ENCODE measurements at regions not wholly inside any gene's neighbourhood (a gene's known extent, or its start where the extent isn't known, plus 50 kb on each side); places are given as distances from the start of the nearest gene placed in this dataset.
"Not testable (repeated sequence)": the region's sequence is repeated elsewhere in the genome, so short reads cannot be mapped to it uniquely, and the experiment has no call there.

DNA sequence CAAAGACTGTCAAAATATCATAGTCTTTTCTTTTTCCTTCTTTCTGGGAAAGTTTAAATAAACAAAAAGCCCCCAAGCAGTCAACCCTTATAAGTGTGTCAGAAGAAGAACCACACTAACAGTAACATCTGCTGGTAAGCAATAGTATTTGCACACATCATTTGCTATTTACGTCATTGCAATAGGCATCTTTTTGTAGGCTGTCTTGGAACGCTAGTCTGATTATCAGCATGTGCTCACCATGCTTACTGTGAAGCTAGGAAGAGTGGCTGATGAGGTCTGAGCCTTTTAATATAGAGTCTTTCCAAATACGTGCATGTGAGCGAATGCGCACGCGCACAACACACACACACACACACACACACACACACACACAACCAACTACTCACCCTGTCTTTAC lies 599.0 kb upstream of the TPK1 start:
- DNase-seq = no peak

DNA sequence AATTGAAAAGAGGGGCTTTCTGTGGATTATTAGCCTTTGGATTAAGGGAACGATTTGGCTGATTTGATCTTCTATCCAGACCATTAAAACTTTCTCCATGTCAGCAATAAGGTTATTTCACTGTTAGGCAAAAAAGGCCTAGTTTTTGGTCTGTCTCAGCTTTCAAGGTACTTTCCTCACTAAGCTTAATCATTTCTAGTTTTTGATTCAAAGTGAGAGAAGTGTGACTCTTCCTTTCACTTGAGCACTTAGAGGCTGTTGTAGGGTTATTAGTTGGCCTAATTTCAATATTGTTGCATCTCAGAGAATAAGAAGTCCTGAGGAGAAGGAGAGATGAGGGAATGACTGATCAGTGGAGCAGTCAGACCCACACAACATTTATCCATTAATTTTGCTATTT lies 596.0 kb upstream of the TPK1 start:
- no peak for DNase-seq

DNA sequence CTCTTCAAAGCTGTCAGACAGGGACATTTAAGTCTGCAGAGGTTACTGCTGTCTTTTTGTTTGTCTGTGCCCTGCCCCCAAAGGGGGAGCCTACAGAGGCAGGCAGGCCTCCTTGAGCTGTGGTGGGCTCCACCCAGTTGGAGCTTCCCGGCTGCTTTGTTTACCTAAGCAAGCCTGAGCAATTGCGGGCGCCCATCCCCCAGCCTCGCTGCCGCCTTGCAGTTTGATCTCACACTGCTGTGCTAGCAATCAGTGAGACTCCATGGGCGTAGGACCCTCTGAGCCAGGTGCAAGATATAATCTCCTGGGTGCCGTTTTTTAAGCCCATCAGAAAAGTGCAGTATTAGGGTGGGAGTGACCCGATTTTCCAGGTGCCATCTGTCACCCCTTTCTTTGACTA lies 582.6 kb upstream of the TPK1 start:
- DNase-seq = not testable (repeated sequence)

DNA sequence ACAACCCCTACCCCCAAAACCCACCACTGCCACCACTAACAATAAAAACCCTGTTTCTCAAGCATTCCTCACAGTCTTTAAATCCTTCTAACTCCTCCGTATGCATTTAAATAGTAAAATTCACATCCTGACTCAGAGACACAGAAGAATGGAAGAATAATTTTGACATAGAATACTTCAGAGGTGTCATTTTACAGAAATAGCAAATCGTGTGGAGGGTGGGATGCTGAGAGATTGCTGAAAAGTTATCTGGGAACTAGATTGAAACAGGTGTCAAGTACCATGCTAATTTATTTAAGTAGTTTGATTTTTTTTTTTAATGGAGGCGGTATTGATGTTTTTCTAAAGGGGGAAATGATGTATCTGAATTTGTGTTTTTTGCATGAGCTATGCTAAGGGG lies 575.2 kb upstream of the TPK1 start:
- DNase-seq = no peak

DNA sequence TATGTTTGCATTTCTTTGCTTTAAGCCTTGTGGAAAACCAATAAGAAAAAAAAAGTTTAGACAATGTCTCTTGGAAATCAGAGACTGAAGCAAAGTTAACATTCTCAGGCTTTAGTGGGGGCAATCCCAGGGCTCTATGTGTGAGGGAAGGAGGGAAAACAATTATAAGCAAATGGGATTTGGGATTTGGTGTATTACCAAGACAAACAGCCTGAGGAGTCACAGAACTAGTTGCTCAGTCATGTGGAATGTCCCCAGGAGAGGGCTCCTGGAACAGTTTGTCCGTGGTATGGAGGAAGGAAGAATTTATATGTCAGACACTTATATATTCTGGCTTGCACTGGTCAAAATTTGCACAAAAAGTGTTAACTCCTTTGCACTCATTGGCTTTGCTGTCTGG lies 562.9 kb upstream of the TPK1 start:
- DNase-seq = no peak

DNA sequence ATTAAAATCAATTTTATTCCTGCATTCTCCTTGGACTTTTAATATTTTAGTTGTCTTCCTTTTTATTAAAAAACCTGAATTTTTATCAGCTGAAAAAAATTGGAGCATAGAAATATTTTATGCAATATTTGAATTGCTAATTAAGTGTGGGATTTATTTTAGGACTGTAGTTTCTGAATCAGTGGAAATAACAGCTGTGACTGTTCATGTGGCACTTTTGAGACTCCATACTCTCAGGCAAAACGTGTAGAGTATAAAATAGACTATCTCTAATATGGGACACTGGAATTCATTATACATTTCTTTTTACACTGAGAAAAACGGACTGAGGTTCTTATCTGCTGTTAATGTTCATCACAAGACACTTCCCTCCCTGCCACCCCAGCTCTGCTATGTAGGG lies 558.3 kb upstream of the TPK1 start:
- no peak for DNase-seq

DNA sequence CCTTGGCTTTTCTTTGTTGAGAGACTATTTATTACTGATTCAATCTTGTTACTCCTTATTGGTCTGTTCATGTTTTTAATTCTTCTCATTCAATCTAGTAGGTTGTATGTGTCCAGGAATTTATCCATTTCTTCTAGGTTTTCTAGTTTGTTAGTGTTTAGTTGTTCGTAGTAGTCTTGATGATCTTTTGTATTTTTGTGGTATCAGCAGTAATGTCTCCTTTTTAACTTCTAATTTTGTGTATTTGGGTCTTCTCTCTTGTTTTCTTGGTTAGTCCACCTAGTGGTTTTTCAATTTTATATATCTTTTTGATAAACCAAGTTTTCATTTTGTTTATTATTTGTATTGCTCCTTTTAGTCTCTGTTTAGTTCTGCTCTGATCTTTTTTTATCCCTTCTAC lies 546.9 kb upstream of the TPK1 start:
- DNase-seq = no peak

DNA sequence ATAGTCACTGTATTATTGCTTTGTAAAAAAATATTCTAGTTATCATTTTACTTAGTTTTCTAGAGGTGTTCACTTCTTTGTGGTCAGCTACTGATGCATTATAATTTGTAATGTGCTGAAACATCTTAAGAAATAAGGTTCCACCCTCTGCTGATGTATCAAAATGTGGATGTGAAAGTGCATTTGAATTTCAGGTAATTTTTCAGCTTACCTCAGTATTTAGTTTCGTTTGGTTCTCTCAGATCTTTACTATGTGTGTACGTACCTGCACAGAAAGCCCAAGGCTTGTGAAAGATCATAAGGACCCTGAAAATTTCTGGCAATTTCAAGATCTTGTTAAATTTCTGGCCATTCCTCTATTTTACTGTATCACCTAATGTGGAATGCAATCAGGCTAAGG lies 542.3 kb upstream of the TPK1 start:
- DNase-seq = no peak

DNA sequence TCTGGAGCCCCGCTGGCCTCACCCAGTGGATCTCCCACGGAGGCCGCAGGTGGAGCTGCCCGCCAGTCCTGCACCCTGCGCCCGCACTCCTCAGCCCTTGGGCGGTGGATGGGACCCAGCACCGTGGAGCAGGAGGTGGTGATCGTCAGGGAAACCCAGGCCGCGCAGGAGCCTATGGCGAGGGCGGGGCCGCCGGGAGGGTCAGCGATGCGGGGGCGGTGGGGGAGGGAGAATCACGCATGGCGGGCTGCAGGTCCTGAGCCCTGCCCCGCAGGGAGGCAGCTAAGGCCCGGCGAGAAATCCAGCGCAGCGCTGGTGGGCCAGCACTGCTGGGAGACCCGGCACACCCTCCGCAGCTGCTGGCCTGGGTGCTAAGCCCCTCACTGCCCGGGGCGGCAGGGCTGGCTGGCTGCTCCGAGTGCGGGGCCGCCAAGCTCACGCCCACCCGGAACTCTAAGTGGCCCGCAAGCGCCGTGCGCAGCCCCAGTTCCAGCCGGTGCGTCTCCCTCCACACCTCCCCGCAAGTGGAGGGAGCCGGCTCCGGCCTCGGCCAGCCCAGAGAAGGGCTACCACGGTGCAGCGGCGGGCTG lies 524.8 kb upstream of the TPK1 start:
- DNase-seq = no peak

DNA sequence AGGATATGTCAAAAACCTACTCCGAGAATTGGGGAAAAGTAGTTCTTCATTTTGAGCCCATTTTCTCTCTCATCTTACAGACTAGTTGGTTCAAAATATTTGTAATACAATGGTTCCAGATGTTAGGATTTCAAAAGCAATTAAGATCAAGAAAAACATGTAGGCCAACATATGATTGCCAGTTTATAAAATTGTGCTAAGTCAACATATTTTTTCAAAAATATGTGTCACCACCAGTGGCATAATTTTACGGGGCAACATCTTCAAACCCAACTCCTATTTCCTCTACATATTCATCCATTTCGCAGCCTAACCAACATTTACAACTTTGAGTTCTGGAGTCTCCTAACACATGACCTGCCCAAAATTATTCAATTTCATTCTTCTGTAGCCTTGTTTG lies 514.5 kb upstream of the TPK1 start:
- no peak for DNase-seq

DNA sequence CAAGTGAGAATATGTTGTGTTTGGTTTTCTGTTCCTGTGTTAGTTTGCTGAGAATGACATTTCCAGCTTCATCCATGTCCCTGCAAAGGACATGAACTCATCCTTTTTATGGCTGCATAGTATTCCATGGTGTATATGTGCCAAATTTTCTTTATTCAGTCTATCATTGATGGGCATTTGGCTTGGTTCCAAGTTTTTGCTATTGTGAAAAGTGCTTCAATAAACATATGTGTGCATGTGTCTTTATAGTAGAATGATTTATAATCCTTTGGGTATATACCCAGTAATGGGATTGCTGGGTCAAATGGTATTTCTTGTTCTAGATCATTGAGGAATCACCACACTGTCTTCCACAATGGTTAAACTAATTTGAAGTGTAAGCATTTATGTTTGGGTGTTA lies 513.6 kb upstream of the TPK1 start:
- not testable (repeated sequence) for DNase-seq

DNA sequence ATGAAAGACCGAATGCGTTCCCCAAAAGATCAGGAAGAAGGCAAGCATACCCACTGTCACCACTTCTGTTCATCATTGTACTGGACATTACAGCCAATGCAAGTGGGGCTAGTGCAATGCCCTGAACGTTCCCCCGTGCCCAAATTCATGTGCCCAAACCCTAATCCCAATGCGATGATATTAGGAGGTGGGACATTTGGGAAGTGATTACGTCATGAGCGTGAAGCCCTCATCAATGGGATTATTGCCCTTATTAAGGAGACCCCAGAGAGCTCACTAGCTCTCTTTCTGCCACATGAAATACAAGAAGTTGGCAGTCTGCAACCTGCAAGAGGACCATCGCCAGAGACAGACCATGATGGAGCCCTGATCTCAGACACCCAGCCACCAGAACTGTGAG lies 511.4 kb upstream of the TPK1 start:
- no peak for DNase-seq

DNA sequence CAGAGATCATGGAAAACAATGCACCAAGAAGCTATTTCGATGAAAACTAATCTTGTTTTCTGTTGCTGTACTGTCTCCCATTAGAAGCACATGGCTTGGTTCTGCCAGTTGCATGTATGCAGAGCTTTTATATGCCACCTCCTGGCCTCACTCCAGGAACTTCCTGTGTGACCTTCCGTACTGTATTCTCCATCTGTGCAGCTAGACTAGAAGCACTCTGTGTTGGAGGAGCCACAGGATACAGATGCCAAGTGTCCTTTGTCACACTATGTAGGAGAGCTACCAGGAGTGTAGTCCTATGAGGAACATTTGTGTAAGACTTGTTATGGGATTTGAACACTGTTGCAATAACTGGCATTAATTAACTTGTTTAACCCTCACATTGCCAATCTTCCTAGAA lies 503.5 kb upstream of the TPK1 start:
- no peak for DNase-seq

DNA sequence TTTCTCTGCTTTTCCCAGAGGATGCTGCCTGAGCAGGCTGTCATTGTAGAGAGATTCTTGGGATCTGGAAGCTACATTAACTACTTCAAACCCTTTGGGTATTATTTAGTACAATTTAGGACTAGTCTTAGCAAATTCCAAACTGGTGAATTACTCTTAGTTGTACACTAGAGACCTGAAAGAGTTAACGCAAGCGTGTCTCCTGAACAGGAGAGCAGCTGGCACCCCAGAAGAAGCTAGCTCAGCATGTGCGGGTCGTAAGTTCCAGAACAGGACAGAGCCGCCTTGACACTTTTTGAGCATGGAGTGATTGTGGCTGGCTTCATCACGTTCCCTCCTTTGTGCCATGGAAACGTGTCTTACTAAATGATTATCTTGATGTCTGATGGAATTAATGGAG lies 495.7 kb upstream of the TPK1 start:
- DNase-seq = no peak

DNA sequence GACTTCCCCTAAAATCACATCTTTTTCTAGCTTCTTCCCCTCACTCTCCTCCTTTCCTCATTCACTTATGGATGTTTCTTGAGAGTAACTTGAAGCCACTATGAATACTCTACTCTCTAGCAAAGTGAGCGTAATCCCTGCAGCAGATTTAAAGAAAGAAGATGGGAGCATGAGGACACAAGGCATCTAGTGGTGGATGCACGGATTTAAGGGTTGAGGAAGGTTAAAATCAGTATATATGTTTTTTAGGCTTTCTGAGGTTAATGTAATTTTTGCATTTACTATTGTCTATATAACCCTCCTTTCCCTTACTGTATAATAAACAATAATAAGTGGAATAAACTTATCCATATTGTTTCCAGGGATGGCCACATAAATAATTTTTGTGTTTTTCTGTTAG lies 495.2 kb upstream of the TPK1 start:
- DNase-seq = no peak

DNA sequence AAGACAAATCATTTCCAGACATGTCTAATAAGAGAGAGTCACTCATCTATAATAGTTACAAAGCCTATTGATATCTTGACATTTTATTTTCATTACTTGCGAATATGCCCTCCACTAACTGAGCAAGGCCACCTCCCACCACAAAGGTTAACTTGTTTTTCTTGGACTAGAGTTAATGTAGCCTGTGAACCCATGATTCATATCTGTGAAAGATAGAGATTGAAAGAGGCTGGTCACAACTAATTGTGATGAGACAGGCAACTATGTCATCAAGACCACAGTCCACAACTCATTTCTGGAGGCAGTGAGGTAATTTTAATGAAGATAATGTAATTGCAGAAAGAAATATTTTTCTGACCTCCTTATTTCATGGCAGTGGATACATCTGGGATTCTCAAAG lies 491.8 kb upstream of the TPK1 start:
- DNase-seq = no peak

DNA sequence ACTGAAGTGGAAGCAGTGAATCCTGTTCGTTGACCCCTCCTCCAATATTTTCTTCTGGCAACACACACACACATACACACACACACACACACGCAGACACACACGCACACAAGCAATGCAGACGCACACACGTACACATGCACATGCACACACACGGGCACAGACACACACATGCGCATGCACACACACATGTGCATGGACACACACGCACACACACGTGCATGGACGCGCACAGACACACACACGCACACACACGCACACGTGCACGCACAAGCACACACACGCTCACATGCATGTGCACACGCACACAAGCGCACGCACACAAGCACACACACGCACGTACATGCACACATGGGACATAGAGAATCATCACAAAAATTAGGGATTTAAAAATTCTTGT lies 488.2 kb upstream of the TPK1 start:
- DNase-seq = no peak

DNA sequence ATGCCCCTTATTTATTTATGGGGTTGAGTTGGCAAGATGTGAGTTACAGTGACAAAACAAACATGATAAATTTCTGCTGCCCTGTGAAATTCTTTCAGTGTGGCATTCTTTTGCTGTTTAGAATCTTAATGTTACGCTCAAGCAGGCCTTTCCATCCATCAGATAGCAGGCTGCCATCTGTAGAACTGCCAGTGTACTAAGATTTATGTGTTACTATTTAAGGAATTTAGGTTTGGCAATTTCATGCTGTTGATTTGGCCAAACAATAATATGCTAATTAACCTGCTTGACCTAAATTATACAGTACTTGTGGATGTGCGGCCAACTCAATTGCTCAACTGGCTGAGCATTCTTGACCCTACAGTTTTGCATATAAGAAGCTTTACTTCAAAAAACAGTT lies 477.7 kb upstream of the TPK1 start:
- no peak for DNase-seq

DNA sequence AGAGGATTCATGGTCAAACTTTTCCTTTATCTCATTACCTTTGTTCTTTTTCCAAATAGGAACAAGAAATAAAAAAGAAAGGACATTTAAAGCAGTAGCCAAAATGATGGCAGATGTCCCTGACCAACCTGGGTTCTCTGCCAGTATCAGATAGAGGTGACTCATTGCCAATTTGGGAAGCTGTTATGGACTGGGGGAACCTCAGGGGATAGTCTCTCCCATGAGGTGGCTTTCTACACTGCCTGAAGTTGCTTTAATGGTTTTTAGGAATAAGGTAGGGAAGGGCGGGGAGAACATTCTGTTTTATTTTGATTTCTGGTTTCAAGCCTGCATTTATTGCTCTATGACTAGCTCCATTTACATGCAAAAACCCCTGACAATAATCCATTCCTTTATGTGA lies 457.9 kb upstream of the TPK1 start:
- DNase-seq = no peak

DNA sequence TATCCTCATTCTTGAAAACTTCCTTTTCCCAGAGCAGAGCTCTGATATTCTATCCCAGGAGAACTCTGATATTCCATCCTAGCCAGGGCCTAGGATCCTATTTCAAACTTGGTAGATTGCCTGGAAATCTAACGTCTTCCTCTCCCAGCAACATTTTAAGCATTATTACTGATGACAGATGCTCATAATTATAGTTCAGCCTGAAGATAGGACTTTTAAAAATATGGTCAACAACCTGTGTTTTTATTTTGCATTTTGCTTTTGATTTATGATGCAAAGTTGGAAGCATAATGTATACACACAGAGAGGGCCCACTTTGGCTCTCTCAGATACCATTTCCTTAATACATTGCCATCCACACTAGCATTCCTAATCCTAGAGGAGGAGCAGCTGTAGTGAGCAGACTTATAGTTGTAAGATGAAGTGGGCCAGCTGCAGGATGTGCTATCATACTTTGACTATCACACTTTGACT lies 457.4 kb upstream of the TPK1 start:
- DNase-seq = no peak

DNA sequence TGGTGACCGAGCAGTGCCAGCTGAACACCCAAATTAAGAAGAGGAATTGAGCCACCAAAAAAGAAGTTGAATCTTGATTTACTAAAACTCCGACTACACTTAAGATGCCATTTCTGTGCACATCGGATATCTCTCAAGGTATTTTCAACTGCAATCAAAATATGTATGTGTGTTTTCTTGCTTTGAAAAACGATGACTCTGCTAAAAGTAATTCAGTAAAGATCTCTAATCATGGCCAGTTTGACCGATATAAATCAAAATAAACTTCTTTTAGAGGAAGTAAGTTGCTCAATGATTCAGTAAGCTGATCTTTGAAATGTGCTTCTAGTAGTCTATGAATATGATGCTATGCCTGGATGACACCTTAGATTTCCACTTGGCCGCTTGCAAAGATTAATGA lies 453.5 kb upstream of the TPK1 start:
- DNase-seq = no peak

DNA sequence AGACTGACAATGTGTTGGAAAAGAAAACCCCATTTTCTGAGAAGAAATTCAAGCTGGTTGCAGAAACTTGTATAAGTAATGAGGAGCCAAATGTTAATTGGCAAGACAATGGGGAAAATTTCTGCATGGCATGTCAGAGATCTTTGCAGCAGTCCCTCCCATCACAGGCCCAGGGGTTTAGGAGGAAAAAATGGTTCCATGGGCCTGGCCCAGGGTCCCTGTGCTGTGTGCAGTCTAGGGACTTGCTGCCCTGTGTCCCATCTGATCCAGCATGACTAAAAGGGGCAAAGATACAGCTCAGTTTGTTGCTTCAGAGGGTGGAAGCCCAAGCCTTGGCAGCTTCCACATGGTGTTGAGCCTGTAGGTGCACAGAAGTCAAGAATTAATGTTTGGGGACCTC lies 440.3 kb upstream of the TPK1 start:
- no peak for DNase-seq

DNA sequence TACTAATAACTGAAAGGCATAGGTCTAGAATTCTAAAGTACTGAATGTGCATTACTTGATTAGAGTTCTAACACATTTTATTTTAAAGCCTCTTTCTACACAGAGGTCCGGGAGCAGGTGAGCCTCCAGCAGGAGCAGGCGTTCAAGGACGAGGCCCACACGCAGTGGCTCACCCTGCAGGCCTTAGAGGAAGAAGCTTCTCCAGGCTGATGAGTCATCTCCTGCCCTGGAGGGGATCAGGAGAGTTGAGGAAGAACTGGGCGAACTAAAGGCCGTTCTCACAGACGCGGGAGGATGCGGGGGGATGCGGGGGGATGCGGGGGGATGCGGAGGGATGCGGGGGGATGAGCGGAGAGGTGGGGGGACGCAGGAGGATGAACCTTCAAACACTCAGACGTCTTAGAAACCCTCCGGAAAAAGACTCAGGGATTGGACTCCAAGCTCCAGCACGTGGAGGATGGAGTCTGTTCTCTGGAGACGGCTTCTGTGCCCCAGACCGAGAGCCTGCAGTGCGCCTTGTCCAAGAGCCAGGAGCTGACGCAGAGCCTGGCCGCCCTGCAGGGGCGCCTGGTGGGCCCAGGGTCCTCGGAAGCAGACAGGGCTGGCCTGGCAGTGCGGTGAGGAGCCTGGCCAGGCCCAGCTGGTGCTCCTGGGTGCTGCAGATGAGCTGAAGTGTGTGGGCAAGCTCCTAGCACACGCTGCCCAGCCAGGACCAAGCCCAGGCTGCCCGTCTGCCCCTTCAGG lies 433.7 kb upstream of the TPK1 start:
- DNase-seq = no peak

DNA sequence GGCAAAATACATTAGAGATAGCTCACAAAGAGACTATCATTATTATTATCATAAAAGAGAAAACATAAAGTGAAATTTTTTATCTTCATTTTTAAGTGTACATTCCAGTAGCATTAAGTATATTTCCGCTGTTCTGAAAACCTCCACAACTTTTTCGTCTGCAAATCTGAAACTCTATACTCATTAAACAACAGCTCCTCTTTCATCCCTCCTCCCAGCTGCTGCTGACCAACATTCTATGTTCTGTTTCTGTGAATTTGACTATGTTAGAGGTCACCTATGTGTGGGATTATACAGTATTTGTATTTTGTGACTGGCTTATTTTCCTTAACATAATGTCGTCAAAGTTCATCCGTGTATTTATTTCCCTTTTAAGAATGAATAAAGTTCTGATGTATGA lies 429.3 kb upstream of the TPK1 start:
- no peak for DNase-seq

DNA sequence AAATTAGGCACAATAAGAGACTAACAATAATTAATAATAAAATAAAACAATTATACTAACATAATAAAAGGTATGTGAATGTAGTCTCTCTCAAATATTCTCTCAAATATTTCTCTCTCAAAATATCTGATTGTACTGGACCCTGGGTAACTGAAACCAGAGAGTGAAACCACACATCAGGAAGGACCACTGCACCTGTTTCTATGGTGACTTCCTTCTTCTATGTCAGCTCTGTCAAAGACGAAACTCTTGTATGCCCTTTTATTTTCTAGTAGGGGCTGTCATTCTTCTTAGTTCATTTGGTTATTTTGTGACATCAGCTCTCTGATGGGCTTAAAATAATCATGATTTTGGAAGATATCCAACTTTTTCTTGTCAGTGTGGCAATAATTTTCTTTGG lies 428.0 kb upstream of the TPK1 start:
- DNase-seq = no peak

Data from stimulated activated CD4-positive, alpha-beta T cell treated with anti-CD3 and anti-CD28 coated beads, Interleukin-2, amount 100 ng/mL, for 24 hours (primary cell).